Large intestine (tissue), 3 donors: ENCODE measurements at regions not wholly inside any gene's neighbourhood (a gene's known extent, or its start where the extent isn't known, plus 50 kb on each side); places are given as distances from the start of the nearest gene placed in this dataset.

Experiments used
- DNase-seq, 2 donors: peaks; one replicate each; pipeline versions ENCODE4 v3.0.0 to v3.0.0-alpha.2; 2013
- H3K27ac ChIP-seq: one replicate; pipeline ENCODE4 v1.5.1; 2013; ENCODE audit warnings: low read length
- H3K27me3 ChIP-seq: 2 replicates; pipeline ENCODE4 v1.6.1; 2013; ENCODE audit warnings: low read length; ENCODE audit not compliant: control insufficient read depth, insufficient read depth
- H3K36me3 ChIP-seq: 2 replicates; pipeline ENCODE4 v1.6.1; 2013; ENCODE audit warnings: low read length; ENCODE audit not compliant: control insufficient read depth, insufficient read depth
- H3K4me1 ChIP-seq: one replicate; pipeline ENCODE4 v1.6.1; 2013; ENCODE audit warnings: low read length; ENCODE audit not compliant: control insufficient read depth, insufficient read depth
- H3K4me3 ChIP-seq: one replicate; pipeline ENCODE4 v1.5.1; 2013; ENCODE audit warnings: low read length
- H3K9me3 ChIP-seq: one replicate; pipeline ENCODE4 v1.6.1; 2013; ENCODE audit warnings: mild to moderate bottlenecking, low read depth, low read length, moderate library complexity; ENCODE audit not compliant: control insufficient read depth
- WGBS: methylation state at CpG from one replicate; pipeline ENCODE4 v1.1.5; 2013; ENCODE audit warnings: low lambda C conversion rate; ENCODE audit not compliant: insufficient coverage; 5-methylcytosine and 5-hydroxymethylcytosine counted together

DNA sequence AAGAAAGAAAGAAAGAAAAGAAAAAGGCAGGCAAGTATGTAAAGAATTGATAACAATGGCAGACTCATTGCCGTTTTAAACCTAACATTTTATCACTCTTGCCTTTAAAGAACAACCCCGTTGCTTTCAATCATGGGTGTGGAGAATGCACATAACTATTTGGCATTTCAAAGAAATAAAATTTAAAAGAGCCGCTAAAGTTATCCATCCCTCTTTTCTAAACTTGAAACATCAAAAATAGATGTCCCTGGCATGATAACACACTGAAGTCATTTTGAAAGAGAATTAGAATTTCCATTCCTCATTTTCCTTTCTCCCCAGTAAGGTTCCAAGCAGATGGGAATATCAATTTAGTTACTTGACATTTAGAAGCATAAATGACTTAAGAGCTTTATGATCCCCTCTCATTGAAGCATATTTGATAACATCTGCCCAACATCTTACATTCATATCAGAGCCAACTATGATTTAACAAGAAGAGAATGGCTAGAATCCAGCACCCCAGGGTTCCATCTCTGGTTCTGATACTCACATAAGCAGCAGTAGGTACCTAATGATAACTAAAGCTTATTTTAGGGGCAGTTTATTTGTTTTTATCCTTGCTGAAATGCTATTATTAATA lies 529.6 kb upstream of the LRRC4C start:
- WGBS: 75% methylated on average over 2 of the region's 3 CpGs
- H3K27me3 ChIP-seq: no peaks in the 10 kb centered on the region
- no peak overlapping the region for H3K4me3 ChIP-seq
- no peak for DNase-seq
- H3K27ac ChIP-seq: no peak overlapping the region
- no peaks in the 10 kb centered on the region for H3K36me3 ChIP-seq
- no peaks in the 10 kb centered on the region for H3K4me1 ChIP-seq
- H3K9me3 ChIP-seq: no peaks in the 10 kb centered on the region

DNA sequence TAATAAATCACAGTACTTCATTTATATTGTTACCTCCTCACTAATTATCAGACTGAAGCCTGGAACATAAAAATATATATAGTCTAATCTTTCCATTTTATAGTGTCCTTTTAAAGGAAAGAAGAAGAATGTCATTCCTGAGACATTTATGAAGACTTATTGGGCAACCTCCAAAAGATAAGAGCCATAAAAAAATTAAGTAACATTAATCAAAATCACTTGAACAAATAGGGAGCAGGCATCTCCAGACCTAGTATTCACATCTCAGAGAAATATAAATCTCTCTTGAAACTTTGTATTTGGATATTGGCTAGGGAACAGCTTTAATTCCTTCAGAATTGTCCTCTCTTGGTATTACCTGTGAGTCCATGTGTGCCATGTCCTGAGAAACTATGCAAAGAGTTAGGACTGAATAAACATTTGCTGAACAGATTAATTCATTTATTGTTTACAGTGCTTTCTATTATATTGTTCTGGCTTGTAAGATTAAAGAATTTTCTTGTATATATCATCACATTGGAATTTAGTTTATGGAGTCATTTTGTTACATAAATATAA lies 530.5 kb upstream of the LRRC4C start:
- no peaks in the 10 kb centered on the region for H3K36me3 ChIP-seq
- H3K27me3 ChIP-seq: no peaks in the 10 kb centered on the region
- H3K4me3 ChIP-seq: no peak overlapping the region
- H3K9me3 ChIP-seq: no peaks in the 10 kb centered on the region
- peak in 1 of 2 donors; percentile 25 for DNase-seq
- H3K4me1 ChIP-seq: no peaks in the 10 kb centered on the region
- H3K27ac ChIP-seq: no peak overlapping the region

DNA sequence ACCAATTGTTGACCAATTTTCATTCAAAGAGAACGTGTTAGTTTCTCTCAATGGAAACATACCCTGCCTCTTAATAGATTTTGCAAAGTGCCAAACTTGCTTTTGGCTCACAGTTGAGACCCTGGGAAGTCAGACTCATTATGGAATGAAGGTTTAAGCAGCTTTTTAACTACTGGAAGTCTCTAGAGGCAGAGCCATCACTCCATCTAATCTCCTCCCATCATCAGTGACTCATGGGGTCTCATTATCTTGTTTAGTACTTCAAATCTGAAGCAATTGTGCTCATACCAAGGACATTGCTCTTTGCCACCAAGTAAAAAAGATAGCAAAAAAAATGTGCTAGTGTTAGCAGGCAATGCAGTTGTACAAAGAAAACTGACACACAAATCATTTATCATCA lies 537.1 kb upstream of the LRRC4C start:
- no CpG with 5 or more reads among the region's 1 CpG for WGBS
- no peaks in the 10 kb centered on the region for H3K27me3 ChIP-seq
- no peak overlapping the region for H3K27ac ChIP-seq
- no peak overlapping the region for H3K4me3 ChIP-seq
- peak in 1 of 2 donors; percentile 8 for DNase-seq
- H3K9me3 ChIP-seq: no peaks in the 10 kb centered on the region
- H3K4me1 ChIP-seq: no peaks in the 10 kb centered on the region
- no peaks in the 10 kb centered on the region for H3K36me3 ChIP-seq

DNA sequence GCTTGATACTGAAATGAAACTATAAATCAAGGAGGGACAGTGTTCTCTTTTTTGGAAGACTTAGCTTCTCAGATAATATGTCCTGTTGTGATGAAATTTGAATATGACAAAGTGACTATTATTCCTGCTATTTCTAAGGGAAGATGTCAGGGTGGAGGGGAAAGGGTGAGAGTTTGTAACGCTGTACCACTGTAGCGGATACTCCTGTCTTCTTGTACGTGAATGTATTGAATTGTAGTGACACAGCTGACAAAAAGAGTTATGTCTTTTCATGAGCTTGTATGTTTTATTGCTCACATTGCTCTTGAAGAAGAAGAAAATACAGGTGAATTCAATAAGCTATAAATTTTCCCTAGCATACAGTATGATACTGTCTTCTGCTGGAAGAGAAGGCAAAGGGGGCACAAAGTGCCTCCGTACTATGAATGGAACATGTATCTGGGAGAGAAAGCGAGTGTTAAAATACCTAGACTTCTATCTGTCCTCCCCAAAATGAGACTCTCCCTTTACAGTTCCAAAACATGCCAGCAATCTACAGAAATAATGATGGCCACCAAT lies 538.5 kb upstream of the LRRC4C start:
- H3K27ac ChIP-seq: no peak overlapping the region
- H3K9me3 ChIP-seq: no peaks in the 10 kb centered on the region
- H3K27me3 ChIP-seq: no peaks in the 10 kb centered on the region
- H3K4me1 ChIP-seq: no peaks in the 10 kb centered on the region
- H3K36me3 ChIP-seq: no peaks in the 10 kb centered on the region
- DNase-seq: no peak
- no CpG with 5 or more reads among the region's 5 CpGs for WGBS
- no peak overlapping the region for H3K4me3 ChIP-seq

DNA sequence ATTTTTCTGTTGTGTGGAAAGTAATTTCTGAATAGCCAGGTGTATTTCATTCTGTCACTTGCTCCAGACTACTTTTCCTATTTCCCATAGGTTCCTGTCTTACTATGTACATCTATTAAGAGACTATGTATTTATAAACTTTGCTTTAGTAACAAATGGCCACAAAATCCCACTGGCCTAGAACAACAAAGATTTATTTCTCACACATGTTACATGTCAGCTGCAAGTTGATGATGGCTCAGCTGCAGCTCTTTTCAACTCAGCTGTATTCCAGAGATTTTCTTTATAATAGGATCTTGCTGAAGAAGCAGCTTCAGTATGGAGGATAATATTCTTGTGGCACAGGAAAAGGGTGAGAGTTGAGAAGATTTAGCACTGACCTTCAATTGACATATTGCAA lies 539.6 kb upstream of the LRRC4C start:
- Histone ChIP-seq H3K4me1 (no peaks in the 10 kb centered on the region), H3K4me3 (no peak overlapping the region), H3K36me3 (no peaks in the 10 kb centered on the region), H3K9me3 (no peaks in the 10 kb centered on the region), H3K27me3 (no peaks in the 10 kb centered on the region), H3K27ac (no peak overlapping the region)
- no peak for DNase-seq

DNA sequence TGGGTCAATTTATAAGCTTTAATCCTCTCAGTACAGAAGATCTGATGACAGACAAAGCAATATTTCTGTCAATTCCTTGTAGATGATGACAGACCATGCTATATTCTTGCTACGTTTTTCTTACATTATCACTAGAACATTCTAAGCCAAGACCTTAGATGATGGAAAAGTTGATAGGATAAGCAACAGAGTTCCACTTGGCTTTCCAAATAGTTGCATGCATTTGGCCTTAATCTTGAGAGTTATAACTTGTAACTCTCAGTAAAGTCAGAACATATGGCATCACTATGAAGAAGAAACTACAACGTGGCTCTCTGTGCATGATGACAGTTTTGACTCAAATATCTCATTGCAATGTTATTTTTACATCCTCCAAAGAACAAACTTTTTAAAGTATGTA lies 544.3 kb upstream of the LRRC4C start:
- no peaks in the 10 kb centered on the region for H3K36me3 ChIP-seq
- no peaks in the 10 kb centered on the region for H3K9me3 ChIP-seq
- H3K4me3 ChIP-seq: no peak overlapping the region
- no peak overlapping the region for H3K27ac ChIP-seq
- WGBS: 74% methylated on average over 2 of the region's 2 CpGs
- no peak for DNase-seq
- no peaks in the 10 kb centered on the region for H3K27me3 ChIP-seq
- H3K4me1 ChIP-seq: no peaks in the 10 kb centered on the region

DNA sequence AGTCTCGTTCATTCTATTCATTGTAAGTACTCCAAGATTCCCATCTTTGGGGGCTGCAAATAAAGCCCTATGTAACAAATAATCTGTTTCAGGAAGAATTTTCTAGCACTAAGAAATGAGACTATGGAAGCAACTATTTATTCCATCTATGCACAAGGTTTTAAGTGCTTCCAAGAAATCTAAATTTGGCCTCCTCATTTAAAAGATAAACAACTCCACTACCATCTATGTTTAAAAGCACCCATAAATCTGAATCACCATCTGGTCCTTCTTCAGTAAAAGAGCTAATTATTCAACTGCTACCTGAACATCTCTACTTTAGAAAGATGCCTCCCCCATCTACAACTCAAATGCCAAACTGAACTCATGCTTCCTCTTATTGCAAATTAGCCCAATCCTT lies 547.3 kb upstream of the LRRC4C start:
- H3K9me3 ChIP-seq: no peaks in the 10 kb centered on the region
- no peak overlapping the region for H3K4me3 ChIP-seq
- WGBS: no CpG with 5 or more reads among the region's 1 CpG
- H3K36me3 ChIP-seq: no peaks in the 10 kb centered on the region
- H3K27ac ChIP-seq: no peak overlapping the region
- no peaks in the 10 kb centered on the region for H3K27me3 ChIP-seq
- H3K4me1 ChIP-seq: no peaks in the 10 kb centered on the region
- no peak for DNase-seq

DNA sequence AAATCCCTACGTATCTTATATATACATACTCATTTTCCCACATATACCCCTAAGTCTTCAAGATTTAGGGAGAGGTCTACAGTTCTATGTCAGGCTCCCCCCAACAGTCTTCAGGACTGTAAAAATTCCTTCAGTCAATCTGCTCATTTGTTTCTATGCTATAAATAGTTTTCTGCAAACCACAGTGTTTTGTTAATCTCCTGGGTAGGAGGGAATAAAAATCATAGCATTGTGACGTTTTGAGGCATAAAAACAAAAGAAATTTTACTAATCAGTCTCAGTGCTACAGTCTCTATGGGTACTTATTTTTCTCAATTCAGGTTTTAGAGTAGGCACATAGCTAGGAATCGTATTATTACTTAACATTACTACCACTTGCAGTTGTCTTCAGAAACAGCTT lies 552.8 kb upstream of the LRRC4C start:
- Histone ChIP-seq H3K27me3 (no peaks in the 10 kb centered on the region), H3K4me1 (no peaks in the 10 kb centered on the region), H3K27ac (no peak overlapping the region), H3K9me3 (no peaks in the 10 kb centered on the region), H3K4me3 (no peak overlapping the region), H3K36me3 (no peaks in the 10 kb centered on the region)
- WGBS: 100% methylated on average over 1 of the region's 3 CpGs
- no peak for DNase-seq

DNA sequence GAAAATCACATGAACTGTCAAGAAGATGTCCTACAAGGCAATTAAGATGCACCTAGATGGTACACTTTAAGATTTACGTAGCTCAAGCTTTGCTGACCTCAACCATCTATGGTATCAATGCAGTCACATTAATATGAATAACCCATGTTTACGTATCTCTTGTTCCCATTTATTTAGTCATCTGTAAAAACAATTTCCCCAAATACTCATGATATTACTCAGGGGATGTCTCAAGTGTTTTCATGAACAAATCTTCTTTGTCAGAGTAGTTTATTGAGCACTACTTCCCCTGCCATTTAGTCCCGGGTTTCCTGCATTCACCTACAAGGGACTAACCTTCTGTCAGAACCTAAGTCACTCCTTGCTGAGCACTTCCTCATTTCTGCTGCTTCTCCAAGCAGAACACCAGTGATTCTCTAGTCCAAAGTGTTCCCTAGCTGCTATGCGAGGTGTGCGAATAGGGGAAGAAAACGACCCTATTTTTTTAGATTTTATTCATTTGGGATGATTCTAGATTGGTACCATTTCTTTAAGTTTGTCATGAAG lies 554.3 kb upstream of the LRRC4C start:
- no peaks in the 10 kb centered on the region for H3K36me3 ChIP-seq
- DNase-seq: no peak
- no peaks in the 10 kb centered on the region for H3K4me1 ChIP-seq
- no peak overlapping the region for H3K27ac ChIP-seq
- WGBS: 95% methylated on average over 4 of the region's 6 CpGs
- H3K4me3 ChIP-seq: no peak overlapping the region
- H3K27me3 ChIP-seq: no peaks in the 10 kb centered on the region
- no peaks in the 10 kb centered on the region for H3K9me3 ChIP-seq

DNA sequence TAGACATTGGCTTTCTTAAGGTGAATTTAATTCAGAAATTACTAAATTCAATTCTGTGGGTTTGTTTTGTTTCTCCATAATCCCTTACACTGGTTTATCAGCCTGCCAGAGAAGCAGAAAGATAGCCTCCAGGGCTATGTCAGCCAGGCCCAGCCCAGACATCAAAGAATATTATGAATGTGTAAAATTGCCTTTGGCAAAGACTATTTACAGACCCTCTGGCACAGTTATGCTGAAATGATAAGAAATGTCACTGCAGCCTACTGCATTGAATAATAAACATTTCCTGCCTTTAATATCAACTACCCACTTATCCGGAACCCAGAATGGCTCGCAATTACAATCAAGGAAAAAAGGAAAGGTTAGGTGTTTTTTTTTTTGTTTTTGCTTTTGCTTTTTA lies 562.5 kb upstream of the LRRC4C start:
- H3K36me3 ChIP-seq: no peaks in the 10 kb centered on the region
- DNase-seq: peak in 1 of 2 donors; percentile 3
- no CpG with 5 or more reads among the region's 2 CpGs for WGBS
- H3K4me1 ChIP-seq: peaks cover 3% of the 10 kb centered on the region
- H3K9me3 ChIP-seq: no peaks in the 10 kb centered on the region
- no peak overlapping the region for H3K4me3 ChIP-seq
- H3K27ac ChIP-seq: no peak overlapping the region
- H3K27me3 ChIP-seq: no peaks in the 10 kb centered on the region

DNA sequence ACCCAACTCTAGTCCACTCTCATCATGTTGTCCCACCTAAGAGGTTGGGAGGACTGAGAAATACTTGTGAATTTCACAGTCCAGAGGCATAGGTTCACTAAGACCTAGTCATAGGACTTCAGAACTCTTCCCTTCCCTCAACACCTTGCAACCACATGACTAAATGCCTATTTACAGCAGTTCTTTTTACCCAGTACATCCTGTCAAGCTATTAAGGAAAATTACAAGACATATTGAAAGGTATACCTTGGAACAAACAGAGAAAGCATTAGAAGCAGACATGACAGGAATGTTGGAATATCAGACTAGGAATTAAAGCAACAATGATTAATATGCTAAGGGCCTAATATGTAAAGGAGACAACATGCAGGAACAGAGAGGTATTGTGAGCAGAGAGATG lies 563.8 kb upstream of the LRRC4C start:
- Histone ChIP-seq H3K27me3 (no peaks in the 10 kb centered on the region), H3K9me3 (no peaks in the 10 kb centered on the region), H3K4me1 (peaks cover 3% of the 10 kb centered on the region), H3K27ac (no peak overlapping the region), H3K36me3 (no peaks in the 10 kb centered on the region), H3K4me3 (no peak overlapping the region)
- peak in 1 of 2 donors; percentile 24 for DNase-seq
